Stimulated activated CD4-positive, alpha-beta T cell treated with anti-CD3 and anti-CD28 coated beads, TNF-alpha, amount 100 ng/mL, for 48 hours (primary cell): ENCODE measurements at regions not wholly inside any gene's neighbourhood (a gene's known extent, or its start where the extent isn't known, plus 50 kb on each side); places are given as distances from the start of the nearest gene placed in this dataset.
"Not testable (repeated sequence)": the region's sequence is repeated elsewhere in the genome, so short reads cannot be mapped to it uniquely, and the experiment has no call there.

Experiments used
- DNase-seq, 3 donors: peaks; one replicate each; pipeline ENCODE4 v3.0.0-alpha.2; 2020; ENCODE audit warnings: low read depth in 3 of 3

GRCh38 chr4:115485402-115485801 lies 372.0 kb upstream of the NDST4 start:
- DNase-seq = no peak

GRCh38 chr4:115484479-115484878 lies 371.1 kb upstream of the NDST4 start:
- no peak for DNase-seq

- no peak for DNase-seq
Observed at GRCh38 chr4:115470763-115471162, 357.3 kb upstream of the NDST4 start.

- not testable (repeated sequence) for DNase-seq
Observed at GRCh38 chr4:115459301-115459700, 345.9 kb upstream of the NDST4 start.

- DNase-seq = no peak
Observed at GRCh38 chr4:115456231-115456630, 342.8 kb upstream of the NDST4 start.

GRCh38 chr4:115454228-115454627 lies 340.8 kb upstream of the NDST4 start:
- no peak for DNase-seq

- no peak for DNase-seq
Observed at GRCh38 chr4:115453416-115453815, 340.0 kb upstream of the NDST4 start.

- not testable (repeated sequence) for DNase-seq
Observed at GRCh38 chr4:115452229-115452628, 338.8 kb upstream of the NDST4 start.

- DNase-seq = no peak
Observed at GRCh38 chr4:115437739-115438138, 324.3 kb upstream of the NDST4 start.

GRCh38 chr4:115433491-115433890 lies 320.1 kb upstream of the NDST4 start:
- DNase-seq = no peak

- DNase-seq = no peak
Observed at GRCh38 chr4:115430024-115430423, 316.6 kb upstream of the NDST4 start.

- DNase-seq = no peak
Observed at GRCh38 chr4:115428455-115428854, 315.0 kb upstream of the NDST4 start.

GRCh38 chr4:115424852-115425251 lies 311.4 kb upstream of the NDST4 start:
- no peak for DNase-seq

- DNase-seq = no peak
Observed at GRCh38 chr4:115418635-115419396, 305.4 kb upstream of the NDST4 start.

GRCh38 chr4:115396034-115396433 lies 282.6 kb upstream of the NDST4 start:
- DNase-seq = no peak

GRCh38 chr4:115376866-115377265 lies 263.4 kb upstream of the NDST4 start:
- DNase-seq = no peak

- no peak for DNase-seq
Observed at GRCh38 chr4:115374621-115375020, 261.2 kb upstream of the NDST4 start.

- DNase-seq = no peak
Observed at GRCh38 chr4:115370490-115370889, 257.1 kb upstream of the NDST4 start.

GRCh38 chr4:115370012-115370411 lies 256.6 kb upstream of the NDST4 start:
- DNase-seq = no peak

- DNase-seq = no peak
Observed at GRCh38 chr4:115366390-115366789, 253.0 kb upstream of the NDST4 start.

GRCh38 chr4:115365185-115365584 lies 251.8 kb upstream of the NDST4 start:
- no peak for DNase-seq

- DNase-seq = no peak
Observed at GRCh38 chr4:115361781-115362180, 248.4 kb upstream of the NDST4 start.

GRCh38 chr4:115360431-115360830 lies 247.0 kb upstream of the NDST4 start:
- DNase-seq = no peak

GRCh38 chr4:115357776-115358175 lies 244.4 kb upstream of the NDST4 start:
- DNase-seq = no peak
